ENCODE measurements at regions not wholly inside any gene's neighbourhood (a gene's known extent, or its start where the extent isn't known, plus 50 kb on each side); places are given as distances from the start of the nearest gene placed in this dataset.
A peak's percentile ranks its signal among the peaks of the same experiment; 100 is the strongest.

DNA sequence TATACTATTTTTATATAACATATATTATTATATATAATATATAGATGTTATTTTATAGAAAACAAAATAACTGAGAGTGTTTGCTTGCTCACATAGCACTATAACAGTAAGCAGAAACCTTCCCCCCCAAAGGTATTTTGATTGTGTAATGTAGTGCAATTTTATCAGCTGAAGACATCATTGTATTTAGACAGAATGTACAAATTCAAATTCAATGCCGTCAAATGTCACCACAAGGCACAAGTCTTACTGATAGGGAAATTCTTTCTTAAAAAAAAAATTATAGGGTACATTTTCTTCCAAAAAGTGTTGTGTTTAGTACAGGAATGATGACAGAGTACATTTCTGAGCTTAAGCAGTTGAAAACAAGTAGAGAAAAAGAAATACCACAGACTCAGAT, 1147.1 kb upstream of the SPRY2 start:
- H3K9ac ChIP-seq (ENCODE audit: insufficient read length): no peak overlapping the region
- TF ChIP-seq POLR2AphosphoS5 (IDR thresholded peaks at IDR 0.05; ENCODE audit: borderline replicate concordance, low read depth, low read length) (no peak), FOXP2 (optimal IDR thresholded peaks at IDR 0.05; ENCODE audit: control extremely low read depth, extremely low read length, insufficient read depth) (no peak), EZH2 (IDR thresholded peaks at IDR 0.05) (no peak)
- no peak for DNase-seq (ENCODE audit: low read depth, low spot score)
- no peak overlapping the region for H3K27ac ChIP-seq
- H3K9me3 ChIP-seq (ENCODE audit: low read depth, low read length): no peaks in the 10 kb centered on the region
- H3K4me3 ChIP-seq: no peak overlapping the region
- H3K36me3 ChIP-seq (ENCODE audit: insufficient read depth, low read length): no peaks in the 10 kb centered on the region

DNA sequence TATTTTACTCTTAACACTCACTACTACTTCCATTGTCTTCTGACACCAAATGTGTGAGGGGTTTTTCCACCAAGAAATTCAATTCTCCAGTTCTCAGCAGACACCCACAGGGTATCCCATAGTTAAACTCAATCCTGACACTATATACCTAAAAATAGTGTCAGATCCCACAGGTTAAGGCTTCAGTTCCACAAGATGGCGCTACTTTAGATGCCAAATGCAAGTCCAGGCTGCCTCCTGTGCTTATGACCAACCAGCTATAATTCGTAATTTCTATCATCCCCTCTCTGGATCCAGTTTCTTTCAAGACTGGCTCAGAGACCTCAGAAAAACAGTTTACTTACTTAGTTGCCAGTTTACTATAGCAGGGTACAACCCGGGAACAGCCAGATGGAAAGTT, 1146.2 kb upstream of the SPRY2 start:
- peak; percentile 28 for DNase-seq (ENCODE audit: low read depth, low spot score)
- Histone ChIP-seq H3K9me3 (ENCODE audit: low read depth, low read length) (no peaks in the 10 kb centered on the region), H3K9ac (ENCODE audit: insufficient read length) (no peak overlapping the region), H3K4me3 (no peak overlapping the region), H3K27ac (no peak overlapping the region), H3K36me3 (ENCODE audit: insufficient read depth, low read length) (no peaks in the 10 kb centered on the region)
- TF ChIP-seq POLR2AphosphoS5 (IDR thresholded peaks at IDR 0.05; ENCODE audit: borderline replicate concordance, low read depth, low read length) (no peak), EZH2 (IDR thresholded peaks at IDR 0.05) (no peak), FOXP2 (optimal IDR thresholded peaks at IDR 0.05; ENCODE audit: control extremely low read depth, extremely low read length, insufficient read depth) (no peak)

- DNase-seq (ENCODE audit: low read depth, low spot score): no peak
- TF ChIP-seq EZH2 (IDR thresholded peaks at IDR 0.05) (no peak), FOXP2 (optimal IDR thresholded peaks at IDR 0.05; ENCODE audit: control extremely low read depth, extremely low read length, insufficient read depth) (no peak), POLR2AphosphoS5 (IDR thresholded peaks at IDR 0.05; ENCODE audit: borderline replicate concordance, low read depth, low read length) (no peak)
- H3K9ac ChIP-seq (ENCODE audit: insufficient read length): no peak overlapping the region
- no peaks in the 10 kb centered on the region for H3K9me3 ChIP-seq (ENCODE audit: low read depth, low read length)
- H3K27ac ChIP-seq: no peak overlapping the region
- H3K36me3 ChIP-seq (ENCODE audit: insufficient read depth, low read length): no peaks in the 10 kb centered on the region
- H3K4me3 ChIP-seq: no peak overlapping the region
These were observed 1139.7 kb upstream of the SPRY2 start for GRCh38 chr13:81480634-81481033.

- DNase-seq (ENCODE audit: low read depth, low spot score): no peak
- H3K9ac ChIP-seq (ENCODE audit: insufficient read length): no peak overlapping the region
- no peak overlapping the region for H3K27ac ChIP-seq
- TF ChIP-seq POLR2AphosphoS5 (IDR thresholded peaks at IDR 0.05; ENCODE audit: borderline replicate concordance, low read depth, low read length) (no peak), FOXP2 (optimal IDR thresholded peaks at IDR 0.05; ENCODE audit: control extremely low read depth, extremely low read length, insufficient read depth) (no peak)
- H3K9me3 ChIP-seq (ENCODE audit: low read depth, low read length): 0 out of 2 replicates have a peak, but pooled peaks cover 4% of the 10 kb centered on the region
- H3K4me3 ChIP-seq: no peak overlapping the region
- no peaks in the 10 kb centered on the region for H3K36me3 ChIP-seq (ENCODE audit: insufficient read depth, low read length)
These were observed 1132.5 kb upstream of the SPRY2 start for GRCh38 chr13:81473366-81473899.

DNA sequence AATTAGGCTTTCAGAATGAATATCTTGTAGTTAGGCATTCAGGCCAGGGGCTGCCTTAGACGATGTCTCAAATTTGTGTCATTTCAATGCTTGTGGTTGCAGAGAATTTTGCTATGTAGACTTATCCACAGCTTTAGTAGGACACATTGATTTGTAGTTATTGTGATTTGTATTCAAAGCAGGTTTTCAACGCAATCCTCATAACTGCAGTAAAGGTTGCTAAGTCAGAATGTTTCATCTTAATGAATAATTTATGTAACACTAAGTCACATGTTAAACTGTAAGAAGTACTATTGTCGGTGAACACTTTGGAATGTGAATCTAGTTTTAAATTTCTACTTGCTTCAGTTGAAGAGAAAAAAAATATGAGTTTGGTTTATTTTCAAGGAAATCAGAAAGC, 1117.2 kb upstream of the SPRY2 start:
- no peak for TF ChIP-seq EZH2 (IDR thresholded peaks at IDR 0.05)
- no peak for TF ChIP-seq FOXP2 (optimal IDR thresholded peaks at IDR 0.05; ENCODE audit: control extremely low read depth, extremely low read length, insufficient read depth)
- TF ChIP-seq POLR2AphosphoS5 (IDR thresholded peaks at IDR 0.05; ENCODE audit: borderline replicate concordance, low read depth, low read length): no peak
- H3K4me3 ChIP-seq: peak overlapping the region; percentile 53
- no peaks in the 10 kb centered on the region for H3K9me3 ChIP-seq (ENCODE audit: low read depth, low read length)
- H3K36me3 ChIP-seq (ENCODE audit: insufficient read depth, low read length): no peaks in the 10 kb centered on the region
- DNase-seq (ENCODE audit: low read depth, low spot score): peak; percentile 37
- H3K9ac ChIP-seq (ENCODE audit: insufficient read length): peak overlapping the region; percentile 43
- peak overlapping the region; percentile 79 for H3K27ac ChIP-seq

DNA sequence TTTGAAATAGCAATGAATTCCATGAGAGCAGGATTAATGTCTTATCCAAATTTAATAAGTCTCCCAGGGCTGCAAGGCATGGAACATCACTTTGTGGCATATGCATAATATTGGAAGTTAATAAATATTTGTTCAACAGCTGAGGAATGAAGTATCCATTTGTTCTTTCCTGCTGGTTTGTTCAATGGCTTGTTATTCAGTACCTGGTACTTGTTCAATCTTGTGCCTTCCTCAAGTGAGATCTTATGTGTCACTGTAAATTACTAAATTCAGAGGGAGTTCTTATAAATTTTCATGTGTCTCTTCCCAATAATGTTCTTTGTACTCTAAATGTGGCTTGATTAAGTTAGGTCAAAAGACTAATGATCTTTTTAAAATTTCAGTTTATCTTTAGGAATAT, 1105.5 kb upstream of the SPRY2 start:
- no peaks in the 10 kb centered on the region for H3K9me3 ChIP-seq (ENCODE audit: low read depth, low read length)
- H3K27ac ChIP-seq: no peak overlapping the region
- no peak overlapping the region for H3K4me3 ChIP-seq
- no peaks in the 10 kb centered on the region for H3K36me3 ChIP-seq (ENCODE audit: insufficient read depth, low read length)
- DNase-seq (ENCODE audit: low read depth, low spot score): no peak
- TF ChIP-seq FOXP2 (optimal IDR thresholded peaks at IDR 0.05; ENCODE audit: control extremely low read depth, extremely low read length, insufficient read depth): no peak
- no peak for TF ChIP-seq POLR2AphosphoS5 (IDR thresholded peaks at IDR 0.05; ENCODE audit: borderline replicate concordance, low read depth, low read length)
- no peak for TF ChIP-seq EZH2 (IDR thresholded peaks at IDR 0.05)
- no peak overlapping the region for H3K9ac ChIP-seq (ENCODE audit: insufficient read length)

GRCh38 chr13:81442904-81443303, 1102.0 kb upstream of the SPRY2 start:
- H3K9ac ChIP-seq (ENCODE audit: insufficient read length): no peak overlapping the region
- no peak overlapping the region for H3K27ac ChIP-seq
- DNase-seq (ENCODE audit: low read depth, low spot score): no peak

DNA sequence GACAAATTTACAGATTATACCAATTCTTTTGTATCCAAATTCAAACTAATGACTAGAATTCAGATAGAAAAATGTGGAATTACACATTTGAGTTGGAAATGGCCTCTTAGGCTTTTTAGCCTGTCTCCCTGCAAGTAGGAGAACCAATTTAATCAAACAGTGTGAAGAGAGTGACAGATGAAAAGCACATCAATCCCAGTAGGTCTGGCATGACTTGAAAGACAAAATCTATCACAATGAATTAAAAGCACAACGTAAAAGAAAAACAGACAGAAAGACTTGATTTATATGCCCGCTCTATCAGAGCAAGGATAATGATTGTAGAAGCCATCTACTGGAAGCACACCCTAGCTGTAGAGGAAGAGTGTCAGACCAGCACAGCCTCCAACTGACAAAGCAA, 1084.4 kb upstream of the SPRY2 start:
- no peaks in the 10 kb centered on the region for H3K9me3 ChIP-seq (ENCODE audit: low read depth, low read length)
- H3K9ac ChIP-seq (ENCODE audit: insufficient read length): no peak overlapping the region
- TF ChIP-seq POLR2AphosphoS5 (IDR thresholded peaks at IDR 0.05; ENCODE audit: borderline replicate concordance, low read depth, low read length): no peak
- TF ChIP-seq EZH2 (IDR thresholded peaks at IDR 0.05): no peak
- no peak for TF ChIP-seq FOXP2 (optimal IDR thresholded peaks at IDR 0.05; ENCODE audit: control extremely low read depth, extremely low read length, insufficient read depth)
- no peaks in the 10 kb centered on the region for H3K36me3 ChIP-seq (ENCODE audit: insufficient read depth, low read length)
- DNase-seq (ENCODE audit: low read depth, low spot score): no peak
- no peak overlapping the region for H3K4me3 ChIP-seq
- H3K27ac ChIP-seq: no peak overlapping the region

More at GRCh38 chr13:81442904-81443303, 1102.0 kb upstream of the SPRY2 start:
- Histone ChIP-seq H3K36me3 (ENCODE audit: insufficient read depth, low read length) (no peaks in the 10 kb centered on the region), H3K9me3 (ENCODE audit: low read depth, low read length) (no peaks in the 10 kb centered on the region), H3K4me3 (no peak overlapping the region)
- TF ChIP-seq POLR2AphosphoS5 (IDR thresholded peaks at IDR 0.05; ENCODE audit: borderline replicate concordance, low read depth, low read length) (no peak), FOXP2 (optimal IDR thresholded peaks at IDR 0.05; ENCODE audit: control extremely low read depth, extremely low read length, insufficient read depth) (no peak), EZH2 (IDR thresholded peaks at IDR 0.05) (no peak)

GRCh38 chr13:81409284-81409683, 1068.4 kb upstream of the SPRY2 start:
- TF ChIP-seq EZH2 (IDR thresholded peaks at IDR 0.05): no peak
- no peak for TF ChIP-seq POLR2AphosphoS5 (IDR thresholded peaks at IDR 0.05; ENCODE audit: borderline replicate concordance, low read depth, low read length)
- no peak for TF ChIP-seq FOXP2 (optimal IDR thresholded peaks at IDR 0.05; ENCODE audit: control extremely low read depth, extremely low read length, insufficient read depth)
- H3K4me3 ChIP-seq: no peak overlapping the region
- no peak overlapping the region for H3K27ac ChIP-seq
- H3K36me3 ChIP-seq (ENCODE audit: insufficient read depth, low read length): no peaks in the 10 kb centered on the region
- H3K9ac ChIP-seq (ENCODE audit: insufficient read length): no peak overlapping the region
- no peak for DNase-seq (ENCODE audit: low read depth, low spot score)
- no peaks in the 10 kb centered on the region for H3K9me3 ChIP-seq (ENCODE audit: low read depth, low read length)

All from SK-N-MC (cell line).